ENCODE measurements at regions not wholly inside any gene's neighbourhood (a gene's known extent, or its start where the extent isn't known, plus 50 kb on each side); places are given as distances from the start of the nearest gene placed in this dataset.

DNA sequence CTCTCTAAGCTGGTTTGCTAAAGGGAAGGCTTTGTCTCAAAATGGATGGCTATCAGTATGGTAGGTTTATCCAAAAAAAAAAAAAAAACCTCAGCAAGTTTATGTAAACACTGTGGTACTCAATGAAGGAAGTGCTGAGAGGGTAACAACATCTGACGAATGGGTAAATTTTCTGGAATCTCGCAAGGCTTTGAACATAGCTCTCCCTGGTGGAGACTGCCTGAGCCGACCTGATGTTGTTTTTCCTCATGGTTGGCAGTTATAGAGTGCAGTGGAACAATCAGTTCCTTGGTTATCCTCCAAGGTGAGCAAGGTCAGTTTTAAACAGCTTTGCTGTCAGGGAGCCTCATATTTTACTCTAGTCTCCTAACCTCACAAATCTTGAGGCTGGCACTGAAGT lies 94.6 kb downstream of the ZPLD1 start:
- H3K27me3 ChIP-seq = no peaks in the 10 kb centered on the region
- DNase-seq (no peak), ATAC-seq (peak; percentile 67)
- H3K36me3 ChIP-seq = no peaks in the 10 kb centered on the region
- no peak overlapping the region for H3K27ac ChIP-seq
- intact Hi-C loops (cut with DNase I) = no loop called here
- no peak overlapping the region for H3K4me3 ChIP-seq
- no peaks in the 10 kb centered on the region for H3K4me1 ChIP-seq
- no peaks in the 10 kb centered on the region for H3K9me3 ChIP-seq
- TF ChIP-seq, protein P1, sequence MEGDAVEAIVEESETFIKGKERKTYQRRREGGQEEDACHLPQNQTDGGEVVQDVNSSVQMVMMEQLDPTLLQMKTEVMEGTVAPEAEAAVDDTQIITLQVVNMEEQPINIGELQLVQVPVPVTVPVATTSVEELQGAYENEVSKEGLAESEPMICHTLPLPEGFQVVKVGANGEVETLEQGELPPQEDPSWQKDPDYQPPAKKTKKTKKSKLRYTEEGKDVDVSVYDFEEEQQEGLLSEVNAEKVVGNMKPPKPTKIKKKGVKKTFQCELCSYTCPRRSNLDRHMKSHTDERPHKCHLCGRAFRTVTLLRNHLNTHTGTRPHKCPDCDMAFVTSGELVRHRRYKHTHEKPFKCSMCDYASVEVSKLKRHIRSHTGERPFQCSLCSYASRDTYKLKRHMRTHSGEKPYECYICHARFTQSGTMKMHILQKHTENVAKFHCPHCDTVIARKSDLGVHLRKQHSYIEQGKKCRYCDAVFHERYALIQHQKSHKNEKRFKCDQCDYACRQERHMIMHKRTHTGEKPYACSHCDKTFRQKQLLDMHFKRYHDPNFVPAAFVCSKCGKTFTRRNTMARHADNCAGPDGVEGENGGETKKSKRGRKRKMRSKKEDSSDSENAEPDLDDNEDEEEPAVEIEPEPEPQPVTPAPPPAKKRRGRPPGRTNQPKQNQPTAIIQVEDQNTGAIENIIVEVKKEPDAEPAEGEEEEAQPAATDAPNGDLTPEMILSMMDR (IDR thresholded peaks at IDR 0.05) = peak; percentile 21

DNA sequence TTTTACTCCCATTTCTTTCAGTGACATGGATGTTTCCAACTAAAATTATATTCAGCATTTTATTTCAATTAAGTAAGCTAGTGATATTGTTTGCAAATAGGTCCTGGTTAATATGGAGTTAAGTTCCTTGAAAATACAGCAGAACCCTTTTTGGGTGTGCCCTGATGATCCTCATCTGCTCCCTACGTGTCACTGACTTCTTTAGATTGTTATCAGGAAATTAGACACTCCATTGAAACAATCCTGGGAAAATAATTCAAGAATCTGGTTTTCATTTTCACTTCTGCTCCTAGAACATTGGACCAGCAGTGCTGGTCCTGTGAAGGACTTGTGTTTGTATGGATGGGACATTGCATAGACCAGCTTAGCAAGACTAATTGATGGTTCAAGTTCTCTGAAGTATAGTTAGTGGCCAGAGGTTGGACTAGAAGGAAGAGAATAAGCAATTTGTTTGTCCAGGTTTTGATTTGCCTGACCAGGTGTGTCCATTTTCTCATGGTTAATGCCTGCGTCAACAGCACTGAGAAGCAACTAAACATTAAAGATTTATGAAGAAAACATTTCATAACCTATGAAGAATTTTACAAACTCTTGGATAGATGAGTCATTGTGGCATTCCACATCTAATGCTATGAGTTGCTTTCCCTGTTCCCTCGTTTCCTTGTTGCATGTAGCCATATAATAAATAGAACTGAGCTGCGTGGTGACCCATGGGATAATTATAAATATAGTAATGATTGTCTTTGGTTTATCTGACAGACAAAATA lies 95.8 kb downstream of the ZPLD1 start:
- intact Hi-C loops (cut with DNase I) = no loop called here
- no peaks in the 10 kb centered on the region for H3K27me3 ChIP-seq
- no peaks in the 10 kb centered on the region for H3K9me3 ChIP-seq
- TF ChIP-seq, protein P1 (IDR thresholded peaks at IDR 0.05) = no peak
- ATAC-seq = no peak
- no peak overlapping the region for H3K4me3 ChIP-seq
- DNase-seq = no peak
- H3K4me1 ChIP-seq = no peaks in the 10 kb centered on the region
- H3K27ac ChIP-seq = no peak overlapping the region
- H3K36me3 ChIP-seq = no peaks in the 10 kb centered on the region

DNA sequence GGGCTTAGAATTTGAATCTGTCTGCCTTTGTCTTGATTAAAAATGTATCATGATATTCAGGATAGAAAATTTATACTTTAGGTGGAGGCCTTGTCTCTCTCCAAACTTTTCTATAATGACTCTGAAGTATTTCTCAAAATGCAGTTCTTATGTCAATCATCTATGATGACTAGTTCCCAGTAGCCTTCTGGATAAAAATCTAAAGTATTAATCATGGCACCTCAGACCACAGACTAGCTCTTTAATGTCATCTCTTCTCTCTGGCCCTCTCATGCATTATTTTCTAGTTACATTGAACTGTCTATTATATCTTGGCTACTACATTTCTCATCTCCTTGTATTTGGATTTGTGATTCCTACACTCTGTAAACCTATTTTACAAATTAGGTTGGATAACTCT lies 96.9 kb downstream of the ZPLD1 start:
- TF ChIP-seq, protein P1 (IDR thresholded peaks at IDR 0.05) = no peak
- intact Hi-C loops (cut with DNase I) = no loop called here

DNA sequence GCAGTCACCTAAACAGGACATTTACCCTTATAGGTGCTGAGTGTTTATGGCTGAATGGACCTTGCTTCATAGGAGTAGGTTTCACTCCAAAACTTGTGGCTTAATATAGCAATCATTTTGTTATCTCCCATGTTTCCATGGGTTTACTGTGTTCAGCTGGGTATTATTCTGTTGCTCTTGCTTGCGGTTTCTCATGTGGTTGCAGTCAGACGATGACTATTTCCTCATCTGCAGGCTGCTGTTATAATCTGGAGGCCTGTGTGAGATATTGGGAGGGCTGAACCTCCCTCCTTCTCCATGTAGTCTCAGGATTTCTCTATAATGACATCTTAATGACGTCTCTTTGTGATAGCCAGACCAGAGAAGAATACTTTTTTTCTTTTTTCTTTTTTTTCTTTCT lies 98.1 kb downstream of the ZPLD1 start:
- TF ChIP-seq, protein P1 (IDR thresholded peaks at IDR 0.05) = no peak
- Histone ChIP-seq H3K36me3 (no peaks in the 10 kb centered on the region), H3K27ac (no peak overlapping the region), H3K9me3 (no peaks in the 10 kb centered on the region), H3K4me1 (no peaks in the 10 kb centered on the region), H3K27me3 (no peaks in the 10 kb centered on the region), H3K4me3 (no peak overlapping the region)
- ATAC-seq (peak; percentile 69), DNase-seq (no peak)
- intact Hi-C loops (cut with DNase I) = no loop called here

More for the DNA sequence above, 96.9 kb downstream of the ZPLD1 start:
- Histone ChIP-seq H3K36me3 (no peaks in the 10 kb centered on the region), H3K9me3 (no peaks in the 10 kb centered on the region), H3K4me1 (no peaks in the 10 kb centered on the region), H3K4me3 (no peak overlapping the region), H3K27me3 (no peaks in the 10 kb centered on the region), H3K27ac (no peak overlapping the region)
- DNase-seq (no peak), ATAC-seq (no peak)

DNA sequence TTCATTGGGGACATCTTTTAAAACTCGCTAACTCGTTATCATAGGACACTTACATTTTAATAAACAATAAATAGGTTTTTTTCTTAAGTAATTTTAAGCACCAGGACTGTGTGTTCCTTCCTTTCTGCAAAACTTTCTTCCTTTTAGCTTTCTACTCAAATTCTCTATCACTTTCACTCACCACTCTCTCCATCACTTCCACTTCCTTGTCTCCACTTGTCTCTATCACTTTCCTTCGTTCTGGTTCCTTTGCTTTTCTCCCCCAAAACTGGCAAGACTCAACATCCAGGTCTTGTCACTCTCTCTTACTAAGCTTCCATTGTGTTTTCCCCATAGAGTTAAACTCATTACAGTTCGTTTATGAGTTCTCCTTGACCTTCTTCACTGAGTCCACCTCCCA lies 99.0 kb downstream of the ZPLD1 start:
- no peaks in the 10 kb centered on the region for H3K9me3 ChIP-seq
- DNase-seq = no peak
- H3K4me3 ChIP-seq = no peak overlapping the region
- ATAC-seq = no peak
- no peaks in the 10 kb centered on the region for H3K27me3 ChIP-seq
- intact Hi-C loops (cut with DNase I) = no loop called here
- TF ChIP-seq, protein P1 (IDR thresholded peaks at IDR 0.05) = no peak
- no peaks in the 10 kb centered on the region for H3K36me3 ChIP-seq
- no peak overlapping the region for H3K27ac ChIP-seq
- H3K4me1 ChIP-seq = no peaks in the 10 kb centered on the region

Data from upper lobe of right lung (tissue), 1 donor.